ENCODE measurements at regions not wholly inside any gene's neighbourhood (a gene's known extent, or its start where the extent isn't known, plus 50 kb on each side); places are given as distances from the start of the nearest gene placed in this dataset.
"Not testable (repeated sequence)": the region's sequence is repeated elsewhere in the genome, so short reads cannot be mapped to it uniquely, and the experiment has no call there.

- no peaks in the 10 kb centered on the region for H3K36me3 ChIP-seq
- intact Hi-C loops (cut with DNase I) = no loop called here
- ATAC-seq (no peak), DNase-seq (no peak), FAIRE-seq (no peak)
- no peak for TF ChIP-seq CTCF (IDR thresholded peaks at IDR 0.05)
- no peaks in the 10 kb centered on the region for H3K4me1 ChIP-seq
- no peak overlapping the region for H3K27ac ChIP-seq
- 84 to 92% methylated on average over 18 of the region's 18 CpGs for WGBS, 2 donors
- H3K27me3 ChIP-seq = no peaks in the 10 kb centered on the region
- H3K4me3 ChIP-seq = no peak overlapping the region
- H3K9me3 ChIP-seq = no peaks in the 10 kb centered on the region
Observed at GRCh38 chr6:167415441-167415961, 90.6 kb downstream of the TTLL2 start.

GRCh38 chr6:167416676-167417430 is 92.0 kb downstream of the TTLL2 start:
- WGBS, 2 donors = 73 to 81% methylated on average over 12 of the region's 12 CpGs
- DNase-seq (no peak), FAIRE-seq (no peak), ATAC-seq (no peak)
- Histone ChIP-seq H3K4me3 (no peak overlapping the region), H3K27me3 (no peaks in the 10 kb centered on the region), H3K27ac (no peak overlapping the region), H3K9me3 (no peaks in the 10 kb centered on the region), H3K4me1 (no peaks in the 10 kb centered on the region), H3K36me3 (no peaks in the 10 kb centered on the region)
- TF ChIP-seq CTCF (IDR thresholded peaks at IDR 0.05) = no peak
- intact Hi-C loops (cut with DNase I) = no loop called here

- no peak for ATAC-seq
- H3K27ac ChIP-seq = no peak overlapping the region
- no peak overlapping the region for H3K4me3 ChIP-seq
- no peak for DNase-seq
- H3K36me3 ChIP-seq = no peaks in the 10 kb centered on the region
- no peaks in the 10 kb centered on the region for H3K27me3 ChIP-seq
- H3K4me1 ChIP-seq = no peaks in the 10 kb centered on the region
- intact Hi-C loops (cut with DNase I) = no loop called here
- no peaks in the 10 kb centered on the region for H3K9me3 ChIP-seq
- no peak for FAIRE-seq
- WGBS, 2 donors = 81 to 88% methylated on average over 12 of the region's 12 CpGs
- no peak for TF ChIP-seq CTCF (IDR thresholded peaks at IDR 0.05)
Observed at GRCh38 chr6:167420177-167420576, 95.3 kb downstream of the TTLL2 start.

GRCh38 chr6:167420858-167421766 is 96.2 kb downstream of the TTLL2 start:
- Histone ChIP-seq H3K9me3 (no peaks in the 10 kb centered on the region), H3K27me3 (no peaks in the 10 kb centered on the region), H3K4me1 (no peaks in the 10 kb centered on the region), H3K4me3 (no peak overlapping the region), H3K36me3 (no peaks in the 10 kb centered on the region), H3K27ac (no peak overlapping the region)
- no peak for FAIRE-seq
- intact Hi-C loops (cut with DNase I) = no loop called here
- WGBS, 2 donors = 64 to 73% methylated on average over 39 of the region's 39 CpGs
- no peak for TF ChIP-seq CTCF (IDR thresholded peaks at IDR 0.05)
- peak; percentile 53 to 90 (median 78) for ATAC-seq
- DNase-seq = peak in 5 of 6 donors; percentile 32 to 68 (median 44)

- H3K9me3 ChIP-seq; intact Hi-C loops (cut with DNase I); ATAC-seq; H3K27me3 ChIP-seq; FAIRE-seq; H3K4me3 ChIP-seq; H3K36me3 ChIP-seq; H3K27ac ChIP-seq; H3K4me1 ChIP-seq; DNase-seq: not testable (repeated sequence)
- WGBS, 2 donors = 98% methylated on average over 9 of the region's 36 CpGs; no CpG with 5 or more reads in 1 of the 2 donors
Observed at GRCh38 chr6:167421944-167422343, 97.1 kb downstream of the TTLL2 start.
